SK-N-DZ (cell line): ENCODE measurements at regions not wholly inside any gene's neighbourhood (a gene's known extent, or its start where the extent isn't known, plus 50 kb on each side); places are given as distances from the start of the nearest gene placed in this dataset.

Experiments
- DNase-seq: peaks from one replicate; pipeline ENCODE4 v3.0.0-alpha.2; 2015; ENCODE audit warnings: low spot score

- no peak for DNase-seq
Measured at GRCh38 chr10:44814929-44815328, 96.2 kb upstream of the TMEM72 start.

- no peak for DNase-seq
Measured at GRCh38 chr10:44818041-44818649, 93.0 kb upstream of the TMEM72 start.

GRCh38 chr10:44818701-44819127 lies 92.4 kb upstream of the TMEM72 start:
- no peak for DNase-seq

GRCh38 chr10:44820094-44820493 lies 91.0 kb upstream of the TMEM72 start:
- no peak for DNase-seq

- DNase-seq = no peak
Measured at GRCh38 chr10:44821290-44821689, 89.8 kb upstream of the TMEM72 start.

- DNase-seq = no peak
Measured at GRCh38 chr10:44822349-44822748, 88.8 kb upstream of the TMEM72 start.

GRCh38 chr10:44822966-44823365 lies 88.2 kb upstream of the TMEM72 start:
- DNase-seq = no peak

GRCh38 chr10:44824607-44825006 lies 86.5 kb upstream of the TMEM72 start:
- DNase-seq = no peak

GRCh38 chr10:44827431-44828006 lies 83.6 kb upstream of the TMEM72 start:
- DNase-seq = no peak

- no peak for DNase-seq
Measured at GRCh38 chr10:44828508-44829142, 82.5 kb upstream of the TMEM72 start.

- DNase-seq = no peak
Measured at GRCh38 chr10:44829426-44829825, 81.7 kb upstream of the TMEM72 start.

- DNase-seq = no peak
Measured at GRCh38 chr10:44830022-44830421, 81.1 kb upstream of the TMEM72 start.

- no peak for DNase-seq
Measured at GRCh38 chr10:44831581-44831980, 79.6 kb upstream of the TMEM72 start.

- no peak for DNase-seq
Measured at GRCh38 chr10:44832595-44833390, 78.3 kb upstream of the TMEM72 start.

- DNase-seq = no peak
Measured at GRCh38 chr10:44834131-44834530, 77.0 kb upstream of the TMEM72 start.

GRCh38 chr10:44835300-44835699 lies 75.8 kb upstream of the TMEM72 start:
- no peak for DNase-seq

GRCh38 chr10:44843484-44843883 lies 67.7 kb upstream of the TMEM72 start:
- no peak for DNase-seq

GRCh38 chr10:44845361-44846175 lies 65.6 kb upstream of the TMEM72 start:
- DNase-seq = no peak

GRCh38 chr10:44847110-44847509 lies 64.0 kb upstream of the TMEM72 start:
- no peak for DNase-seq

GRCh38 chr10:44848211-44848610 lies 62.9 kb upstream of the TMEM72 start:
- no peak for DNase-seq

- DNase-seq = no peak
Measured at GRCh38 chr10:44849936-44850335, 61.2 kb upstream of the TMEM72 start.
